GM19043 (cell line): ENCODE measurements at regions not wholly inside any gene's neighbourhood (a gene's known extent, or its start where the extent isn't known, plus 50 kb on each side); places are given as distances from the start of the nearest gene placed in this dataset.
"Not testable (repeated sequence)": the region's sequence is repeated elsewhere in the genome, so short reads cannot be mapped to it uniquely, and the experiment has no call there.

Source experiments
- ATAC-seq: cut with Tn5 transposase; IDR thresholded peaks from one replicate; pipeline ENCODE4 v1.9.1; 2021; ENCODE audit warnings: low read depth; ENCODE audit not compliant: unreplicated experiment

- not testable (repeated sequence) for ATAC-seq
Observed at GRCh38 chr5:17755406-17755805, 121.1 kb downstream of the TAF11L14 start.

GRCh38 chr5:17761326-17761725 is 127.1 kb downstream of the TAF11L14 start:
- no peak for ATAC-seq

GRCh38 chr5:17763301-17763700 is 129.0 kb downstream of the TAF11L14 start:
- ATAC-seq, result no peak

- ATAC-seq, result no peak
Observed at GRCh38 chr5:17766031-17766430, 131.8 kb downstream of the TAF11L14 start.

GRCh38 chr5:17769277-17769676 is 135.0 kb downstream of the TAF11L14 start:
- no peak for ATAC-seq

- no peak for ATAC-seq
Observed at GRCh38 chr5:17772232-17772631, 138.0 kb downstream of the TAF11L14 start.

- ATAC-seq, result no peak
Observed at GRCh38 chr5:17785774-17786173, 151.5 kb downstream of the TAF11L14 start.

- no peak for ATAC-seq
Observed at GRCh38 chr5:17788351-17788750, 154.1 kb downstream of the TAF11L14 start.

GRCh38 chr5:17794201-17794600 is 159.9 kb downstream of the TAF11L14 start:
- ATAC-seq, result no peak

GRCh38 chr5:17794815-17795214 is 160.6 kb downstream of the TAF11L14 start:
- no peak for ATAC-seq

- ATAC-seq, result no peak
Observed at GRCh38 chr5:17796142-17796541, 161.9 kb downstream of the TAF11L14 start.

- no peak for ATAC-seq
Observed at GRCh38 chr5:17796757-17797396, 162.6 kb downstream of the TAF11L14 start.

GRCh38 chr5:17799521-17799920 is 165.3 kb downstream of the TAF11L14 start:
- ATAC-seq, result no peak

GRCh38 chr5:17801595-17801994 is 167.3 kb downstream of the TAF11L14 start:
- ATAC-seq, result no peak

- ATAC-seq, result no peak
Observed at GRCh38 chr5:17802256-17802655, 168.0 kb downstream of the TAF11L14 start.

- ATAC-seq, result no peak
Observed at GRCh38 chr5:17803971-17804370, 169.7 kb downstream of the TAF11L14 start.

GRCh38 chr5:17805227-17805825 is 171.1 kb downstream of the TAF11L14 start:
- no peak for ATAC-seq

- no peak for ATAC-seq
Observed at GRCh38 chr5:17806818-17807468, 172.7 kb downstream of the TAF11L14 start.

- ATAC-seq, result no peak
Observed at GRCh38 chr5:17808566-17808965, 174.3 kb downstream of the TAF11L14 start.

GRCh38 chr5:17810734-17811133 is 176.5 kb downstream of the TAF11L14 start:
- no peak for ATAC-seq

GRCh38 chr5:17813214-17813613 is 179.0 kb downstream of the TAF11L14 start:
- ATAC-seq, result no peak

- no peak for ATAC-seq
Observed at GRCh38 chr5:17816505-17816904, 182.2 kb downstream of the TAF11L14 start.
